ENCODE measurements at regions not wholly inside any gene's neighbourhood (a gene's known extent, or its start where the extent isn't known, plus 50 kb on each side); places are given as distances from the start of the nearest gene placed in this dataset.
A peak's percentile ranks its signal among the peaks of the same experiment; 100 is the strongest.

- TF ChIP-seq PKNOX1 (IDR thresholded peaks at IDR 0.05) (peak; percentile 63), ZNF347 (CRISPR knock-in tag; IDR thresholded peaks at IDR 0.05; ENCODE audit: low read depth) (no peak), MAFK (IDR thresholded peaks at IDR 0.05; ENCODE audit: low read length) (no peak), BMI1 (IDR thresholded peaks at IDR 0.05; ENCODE audit: low read length) (no peak), SUPT5H (IDR thresholded peaks at IDR 0.05) (peak; percentile 70), DMBX1 (CRISPR knock-in tag; IDR thresholded peaks at IDR 0.05; ENCODE audit: borderline replicate concordance) (0 out of 2 replicates have a peak, but pooled peaks have one; percentile 57), ZZZ3 (IDR thresholded peaks at IDR 0.05) (no peak), KDM1A (IDR thresholded peaks at IDR 0.05) (peak in 1 of 2 experiments; percentile 26; a peak in 1 of 4 replicates), OTX1 (CRISPR knock-in tag; IDR thresholded peaks at IDR 0.05) (peak; percentile 94), ZNF766 (CRISPR knock-in tag; conservative IDR thresholded peaks at IDR 0.05) (peak; percentile 75), ZNF197 (CRISPR knock-in tag; IDR thresholded peaks at IDR 0.05; ENCODE audit: low read depth) (peak; percentile 80), ZNF445 (CRISPR knock-in tag; IDR thresholded peaks at IDR 0.05; ENCODE audit: low read depth) (no peak), KDM5B (IDR thresholded peaks at IDR 0.05; ENCODE audit: insufficient replicate concordance, low read depth, low read length) (peak; percentile 31), LARP7 (IDR thresholded peaks at IDR 0.05) (0 out of 2 replicates have a peak, but pooled peaks have one; percentile 59), CREB1 (IDR thresholded peaks at IDR 0.05) (no peak), CREB1 (CRISPR knock-in tag; IDR thresholded peaks at IDR 0.05) (no peak; the same call in 1 of the 2 replicates), ZBED1 (IDR thresholded peaks at IDR 0.05) (no peak)
- TF ChIP-seq, protein P1, sequence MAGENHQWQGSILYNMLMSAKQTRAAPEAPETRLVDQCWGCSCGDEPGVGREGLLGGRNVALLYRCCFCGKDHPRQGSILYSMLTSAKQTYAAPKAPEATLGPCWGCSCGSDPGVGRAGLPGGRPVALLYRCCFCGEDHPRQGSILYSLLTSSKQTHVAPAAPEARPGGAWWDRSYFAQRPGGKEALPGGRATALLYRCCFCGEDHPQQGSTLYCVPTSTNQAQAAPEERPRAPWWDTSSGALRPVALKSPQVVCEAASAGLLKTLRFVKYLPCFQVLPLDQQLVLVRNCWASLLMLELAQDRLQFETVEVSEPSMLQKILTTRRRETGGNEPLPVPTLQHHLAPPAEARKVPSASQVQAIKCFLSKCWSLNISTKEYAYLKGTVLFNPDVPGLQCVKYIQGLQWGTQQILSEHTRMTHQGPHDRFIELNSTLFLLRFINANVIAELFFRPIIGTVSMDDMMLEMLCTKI (IDR thresholded peaks at IDR 0.05; ENCODE audit: partially characterized antibody): no peak
- TF ChIP-seq, protein P2, sequence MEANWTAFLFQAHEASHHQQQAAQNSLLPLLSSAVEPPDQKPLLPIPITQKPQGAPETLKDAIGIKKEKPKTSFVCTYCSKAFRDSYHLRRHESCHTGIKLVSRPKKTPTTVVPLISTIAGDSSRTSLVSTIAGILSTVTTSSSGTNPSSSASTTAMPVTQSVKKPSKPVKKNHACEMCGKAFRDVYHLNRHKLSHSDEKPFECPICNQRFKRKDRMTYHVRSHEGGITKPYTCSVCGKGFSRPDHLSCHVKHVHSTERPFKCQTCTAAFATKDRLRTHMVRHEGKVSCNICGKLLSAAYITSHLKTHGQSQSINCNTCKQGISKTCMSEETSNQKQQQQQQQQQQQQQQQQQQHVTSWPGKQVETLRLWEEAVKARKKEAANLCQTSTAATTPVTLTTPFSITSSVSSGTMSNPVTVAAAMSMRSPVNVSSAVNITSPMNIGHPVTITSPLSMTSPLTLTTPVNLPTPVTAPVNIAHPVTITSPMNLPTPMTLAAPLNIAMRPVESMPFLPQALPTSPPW (CRISPR knock-in tag; IDR thresholded peaks at IDR 0.05): peak; percentile 80
- TF ChIP-seq, protein P3, sequence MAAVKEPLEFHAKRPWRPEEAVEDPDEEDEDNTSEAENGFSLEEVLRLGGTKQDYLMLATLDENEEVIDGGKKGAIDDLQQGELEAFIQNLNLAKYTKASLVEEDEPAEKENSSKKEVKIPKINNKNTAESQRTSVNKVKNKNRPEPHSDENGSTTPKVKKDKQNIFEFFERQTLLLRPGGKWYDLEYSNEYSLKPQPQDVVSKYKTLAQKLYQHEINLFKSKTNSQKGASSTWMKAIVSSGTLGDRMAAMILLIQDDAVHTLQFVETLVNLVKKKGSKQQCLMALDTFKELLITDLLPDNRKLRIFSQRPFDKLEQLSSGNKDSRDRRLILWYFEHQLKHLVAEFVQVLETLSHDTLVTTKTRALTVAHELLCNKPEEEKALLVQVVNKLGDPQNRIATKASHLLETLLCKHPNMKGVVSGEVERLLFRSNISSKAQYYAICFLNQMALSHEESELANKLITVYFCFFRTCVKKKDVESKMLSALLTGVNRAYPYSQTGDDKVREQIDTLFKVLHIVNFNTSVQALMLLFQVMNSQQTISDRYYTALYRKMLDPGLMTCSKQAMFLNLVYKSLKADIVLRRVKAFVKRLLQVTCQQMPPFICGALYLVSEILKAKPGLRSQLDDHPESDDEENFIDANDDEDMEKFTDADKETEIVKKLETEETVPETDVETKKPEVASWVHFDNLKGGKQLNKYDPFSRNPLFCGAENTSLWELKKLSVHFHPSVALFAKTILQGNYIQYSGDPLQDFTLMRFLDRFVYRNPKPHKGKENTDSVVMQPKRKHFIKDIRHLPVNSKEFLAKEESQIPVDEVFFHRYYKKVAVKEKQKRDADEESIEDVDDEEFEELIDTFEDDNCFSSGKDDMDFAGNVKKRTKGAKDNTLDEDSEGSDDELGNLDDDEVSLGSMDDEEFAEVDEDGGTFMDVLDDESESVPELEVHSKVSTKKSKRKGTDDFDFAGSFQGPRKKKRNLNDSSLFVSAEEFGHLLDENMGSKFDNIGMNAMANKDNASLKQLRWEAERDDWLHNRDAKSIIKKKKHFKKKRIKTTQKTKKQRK (IDR thresholded peaks at IDR 0.05; ENCODE audit: borderline replicate concordance, low read depth, low read length): no peak
- TF ChIP-seq, protein P4, sequence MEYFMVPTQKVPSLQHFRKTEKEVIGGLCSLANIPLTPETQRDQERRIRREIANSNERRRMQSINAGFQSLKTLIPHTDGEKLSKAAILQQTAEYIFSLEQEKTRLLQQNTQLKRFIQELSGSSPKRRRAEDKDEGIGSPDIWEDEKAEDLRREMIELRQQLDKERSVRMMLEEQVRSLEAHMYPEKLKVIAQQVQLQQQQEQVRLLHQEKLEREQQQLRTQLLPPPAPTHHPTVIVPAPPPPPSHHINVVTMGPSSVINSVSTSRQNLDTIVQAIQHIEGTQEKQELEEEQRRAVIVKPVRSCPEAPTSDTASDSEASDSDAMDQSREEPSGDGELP (CRISPR knock-in tag; IDR thresholded peaks at IDR 0.05; ENCODE audit: borderline replicate concordance): peak; percentile 53
Measured at GRCh38 chr4:79209822-79210635, 115.8 kb downstream of the NAA11 start (continued).

Data from K562 (cell line).